ENCODE measurements at regions not wholly inside any gene's neighbourhood (a gene's known extent, or its start where the extent isn't known, plus 50 kb on each side); places are given as distances from the start of the nearest gene placed in this dataset.

- no peak overlapping the region for H3K4me3 Mint-ChIP-seq (ENCODE audit: unreplicated experiment)
- H3K27me3 Mint-ChIP-seq (ENCODE audit: low read depth) = peaks cover 1% of the 10 kb centered on the region
- H3K9me3 Mint-ChIP-seq (ENCODE audit: low read depth) = peaks cover 2% of the 10 kb centered on the region
- no peak overlapping the region for H3K27ac Mint-ChIP-seq (ENCODE audit: unreplicated experiment)
- no peaks in the 10 kb centered on the region for H3K4me1 Mint-ChIP-seq (ENCODE audit: low read depth)
- DNase-seq (ENCODE audit: low spot score) = no peak
- TF ChIP-seq CTCF (IDR thresholded peaks at IDR 0.05) = no peak
- H3K36me3 Mint-ChIP-seq (ENCODE audit: low read depth) = no peaks in the 10 kb centered on the region
These were observed 132.1 kb upstream of the TSHZ2 start for GRCh38 chr20:52840041-52840440.

GRCh38 chr20:52838510-52839241, 133.5 kb upstream of the TSHZ2 start:
- no peak for DNase-seq (ENCODE audit: low spot score)
- Mint-ChIP-seq H3K36me3 (ENCODE audit: low read depth) (no peaks in the 10 kb centered on the region), H3K27me3 (ENCODE audit: low read depth) (peaks cover 1% of the 10 kb centered on the region), H3K4me1 (ENCODE audit: low read depth) (no peaks in the 10 kb centered on the region), H3K27ac (ENCODE audit: unreplicated experiment) (no peak overlapping the region), H3K4me3 (ENCODE audit: unreplicated experiment) (no peak overlapping the region), H3K9me3 (ENCODE audit: low read depth) (peaks cover 2% of the 10 kb centered on the region)
- no peak for TF ChIP-seq CTCF (IDR thresholded peaks at IDR 0.05)

- Mint-ChIP-seq H3K4me1 (ENCODE audit: low read depth) (no peaks in the 10 kb centered on the region), H3K9me3 (ENCODE audit: low read depth) (peaks cover 2% of the 10 kb centered on the region), H3K4me3 (ENCODE audit: unreplicated experiment) (no peak overlapping the region), H3K27me3 (ENCODE audit: low read depth) (peaks cover 1% of the 10 kb centered on the region), H3K36me3 (ENCODE audit: low read depth) (no peaks in the 10 kb centered on the region), H3K27ac (ENCODE audit: unreplicated experiment) (no peak overlapping the region)
- no peak for TF ChIP-seq CTCF (IDR thresholded peaks at IDR 0.05)
- no peak for DNase-seq (ENCODE audit: low spot score)
These were observed 134.8 kb upstream of the TSHZ2 start for GRCh38 chr20:52837378-52837777.

- DNase-seq (ENCODE audit: low spot score) = no peak
- Mint-ChIP-seq H3K9me3 (ENCODE audit: low read depth) (peaks cover 14% of the 10 kb centered on the region), H3K4me3 (ENCODE audit: unreplicated experiment) (no peak overlapping the region), H3K27ac (ENCODE audit: unreplicated experiment) (no peak overlapping the region), H3K4me1 (ENCODE audit: low read depth) (no peaks in the 10 kb centered on the region), H3K27me3 (ENCODE audit: low read depth) (no peaks in the 10 kb centered on the region), H3K36me3 (ENCODE audit: low read depth) (no peaks in the 10 kb centered on the region)
- no peak for TF ChIP-seq CTCF (IDR thresholded peaks at IDR 0.05)
These were observed 138.3 kb upstream of the TSHZ2 start for GRCh38 chr20:52833901-52834300.

- DNase-seq (ENCODE audit: low spot score) = no peak
- H3K36me3 Mint-ChIP-seq (ENCODE audit: low read depth) = no peaks in the 10 kb centered on the region
- H3K27me3 Mint-ChIP-seq (ENCODE audit: low read depth) = no peaks in the 10 kb centered on the region
- no peaks in the 10 kb centered on the region for H3K4me1 Mint-ChIP-seq (ENCODE audit: low read depth)
- H3K27ac Mint-ChIP-seq (ENCODE audit: unreplicated experiment) = no peak overlapping the region
- peaks cover 17% of the 10 kb centered on the region for H3K9me3 Mint-ChIP-seq (ENCODE audit: low read depth)
- TF ChIP-seq CTCF (IDR thresholded peaks at IDR 0.05) = no peak
- no peak overlapping the region for H3K4me3 Mint-ChIP-seq (ENCODE audit: unreplicated experiment)
These were observed 139.9 kb upstream of the TSHZ2 start for GRCh38 chr20:52832151-52832774.
